Peyer's patch (tissue), 4 donors: ENCODE measurements at regions not wholly inside any gene's neighbourhood (a gene's known extent, or its start where the extent isn't known, plus 50 kb on each side); places are given as distances from the start of the nearest gene placed in this dataset.

Experiments
- CTCF ChIP-seq, 6 experiments: fragments of 450-650 bp in 4 of 6; fragments of 200-600 bp in 2 of 6; sonication (generic) in 1 of 6; IDR thresholded peaks; one replicate each; pipeline ENCODE4 v1.5.1; 2017 to 2019; ENCODE audit warnings: antibody characterized with exemption in 6 of 6, mild to moderate bottlenecking in 3 of 6, moderate library complexity in 1 of 6
- POLR2A ChIP-seq, 2 donors: fragments of 450-650 bp; IDR thresholded peaks; one replicate each; pipeline ENCODE4 v1.5.1; 2017; ENCODE audit warnings: antibody characterized with exemption in 2 of 2, mild to moderate bottlenecking in 2 of 2, moderate library complexity in 2 of 2

GRCh38 chr22:48651036-48651890 is 1176.4 kb downstream of the BRD1 start:
- no peak for TF ChIP-seq CTCF (IDR thresholded peaks at IDR 0.05)
- TF ChIP-seq POLR2A (IDR thresholded peaks at IDR 0.05), result no peak
